HL-60 (cell line): ENCODE measurements at regions not wholly inside any gene's neighbourhood (a gene's known extent, or its start where the extent isn't known, plus 50 kb on each side); places are given as distances from the start of the nearest gene placed in this dataset.

Experiments
- DNase-seq, 2 experiments: peaks; one replicate each; pipeline ENCODE4 v3.0.0-alpha.2; 2010 to 2020; ENCODE audit warnings: low read depth in 1 of 2, low spot score in 1 of 2
- H3K27ac ChIP-seq: fragments of 250-450 bp; sonication (Bioruptor Pico); replicated peaks from 2 replicates; pipeline ENCODE4 v1.5.1; 2020; ENCODE audit warnings: mild to moderate bottlenecking, moderate library complexity
- H3K27me3 ChIP-seq: fragments of 250-450 bp; sonication (Bioruptor Pico); 2 replicates; pipeline ENCODE4 v1.5.1; 2021; ENCODE audit warnings: mild to moderate bottlenecking, moderate library complexity; ENCODE audit not compliant: insufficient read depth, poor library complexity, severe bottlenecking
- H3K4me3 ChIP-seq: replicated peaks from 2 replicates; pipeline ENCODE4 v1.5.1; 2011; ENCODE audit warnings: mild to moderate bottlenecking, control low read depth, low read length; ENCODE audit not compliant: insufficient read depth
- GABPA ChIP-seq: IDR thresholded peaks from 2 replicates; pipeline ENCODE4 v1.6.1; 2012; ENCODE audit warnings: low read depth
- POLR2AphosphoS5 ChIP-seq: IDR thresholded peaks from 2 replicates; pipeline ENCODE4 v1.6.1; 2012; ENCODE audit warnings: low read depth
- SPI1 ChIP-seq: IDR thresholded peaks from 2 replicates; pipeline ENCODE4 v1.6.1; 2012; ENCODE audit warnings: low read depth, mild to moderate bottlenecking, borderline replicate concordance
- TF ChIP-seq, protein P1 (sequence below): IDR thresholded peaks from 2 replicates; pipeline ENCODE4 v1.6.1; 2012; ENCODE audit warnings: low read depth; ENCODE audit not compliant: insufficient replicate concordance
- TF ChIP-seq, protein P2 (sequence below): IDR thresholded peaks from one replicate; pipeline ENCODE4 v1.5.1; 2011; ENCODE audit warnings: low read length, control low read depth, inconsistent platforms; ENCODE audit not compliant: insufficient read depth

DNA sequence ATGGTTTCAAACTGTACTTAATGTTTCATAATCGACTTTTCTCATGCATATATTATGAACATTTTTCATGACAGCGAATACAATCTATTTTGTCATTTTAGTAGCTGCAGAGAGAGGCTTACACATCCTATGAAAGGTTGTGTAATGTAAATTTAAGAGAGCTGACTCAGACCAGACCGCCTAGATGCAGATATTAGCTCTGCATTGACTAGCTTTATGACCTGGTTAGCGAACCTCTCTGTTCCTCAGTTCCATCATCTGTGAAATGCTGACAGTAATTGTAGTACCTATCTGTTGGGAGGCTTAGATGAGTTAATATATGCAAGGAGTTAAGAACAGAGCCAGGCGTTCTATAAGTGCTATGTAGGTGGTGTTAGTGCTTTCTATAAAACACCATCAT lies 116.2 kb upstream of the RASGRP1 start:
- Histone ChIP-seq H3K27me3 (no peaks in the 10 kb centered on the region), H3K4me3 (no peak overlapping the region), H3K27ac (no peak overlapping the region)
- DNase-seq, result no peak
- TF ChIP-seq, protein P1, sequence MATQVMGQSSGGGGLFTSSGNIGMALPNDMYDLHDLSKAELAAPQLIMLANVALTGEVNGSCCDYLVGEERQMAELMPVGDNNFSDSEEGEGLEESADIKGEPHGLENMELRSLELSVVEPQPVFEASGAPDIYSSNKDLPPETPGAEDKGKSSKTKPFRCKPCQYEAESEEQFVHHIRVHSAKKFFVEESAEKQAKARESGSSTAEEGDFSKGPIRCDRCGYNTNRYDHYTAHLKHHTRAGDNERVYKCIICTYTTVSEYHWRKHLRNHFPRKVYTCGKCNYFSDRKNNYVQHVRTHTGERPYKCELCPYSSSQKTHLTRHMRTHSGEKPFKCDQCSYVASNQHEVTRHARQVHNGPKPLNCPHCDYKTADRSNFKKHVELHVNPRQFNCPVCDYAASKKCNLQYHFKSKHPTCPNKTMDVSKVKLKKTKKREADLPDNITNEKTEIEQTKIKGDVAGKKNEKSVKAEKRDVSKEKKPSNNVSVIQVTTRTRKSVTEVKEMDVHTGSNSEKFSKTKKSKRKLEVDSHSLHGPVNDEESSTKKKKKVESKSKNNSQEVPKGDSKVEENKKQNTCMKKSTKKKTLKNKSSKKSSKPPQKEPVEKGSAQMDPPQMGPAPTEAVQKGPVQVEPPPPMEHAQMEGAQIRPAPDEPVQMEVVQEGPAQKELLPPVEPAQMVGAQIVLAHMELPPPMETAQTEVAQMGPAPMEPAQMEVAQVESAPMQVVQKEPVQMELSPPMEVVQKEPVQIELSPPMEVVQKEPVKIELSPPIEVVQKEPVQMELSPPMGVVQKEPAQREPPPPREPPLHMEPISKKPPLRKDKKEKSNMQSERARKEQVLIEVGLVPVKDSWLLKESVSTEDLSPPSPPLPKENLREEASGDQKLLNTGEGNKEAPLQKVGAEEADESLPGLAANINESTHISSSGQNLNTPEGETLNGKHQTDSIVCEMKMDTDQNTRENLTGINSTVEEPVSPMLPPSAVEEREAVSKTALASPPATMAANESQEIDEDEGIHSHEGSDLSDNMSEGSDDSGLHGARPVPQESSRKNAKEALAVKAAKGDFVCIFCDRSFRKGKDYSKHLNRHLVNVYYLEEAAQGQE, result no peak
- TF ChIP-seq SPI1, result no peak
- no peak for TF ChIP-seq POLR2AphosphoS5
- TF ChIP-seq, protein P2, sequence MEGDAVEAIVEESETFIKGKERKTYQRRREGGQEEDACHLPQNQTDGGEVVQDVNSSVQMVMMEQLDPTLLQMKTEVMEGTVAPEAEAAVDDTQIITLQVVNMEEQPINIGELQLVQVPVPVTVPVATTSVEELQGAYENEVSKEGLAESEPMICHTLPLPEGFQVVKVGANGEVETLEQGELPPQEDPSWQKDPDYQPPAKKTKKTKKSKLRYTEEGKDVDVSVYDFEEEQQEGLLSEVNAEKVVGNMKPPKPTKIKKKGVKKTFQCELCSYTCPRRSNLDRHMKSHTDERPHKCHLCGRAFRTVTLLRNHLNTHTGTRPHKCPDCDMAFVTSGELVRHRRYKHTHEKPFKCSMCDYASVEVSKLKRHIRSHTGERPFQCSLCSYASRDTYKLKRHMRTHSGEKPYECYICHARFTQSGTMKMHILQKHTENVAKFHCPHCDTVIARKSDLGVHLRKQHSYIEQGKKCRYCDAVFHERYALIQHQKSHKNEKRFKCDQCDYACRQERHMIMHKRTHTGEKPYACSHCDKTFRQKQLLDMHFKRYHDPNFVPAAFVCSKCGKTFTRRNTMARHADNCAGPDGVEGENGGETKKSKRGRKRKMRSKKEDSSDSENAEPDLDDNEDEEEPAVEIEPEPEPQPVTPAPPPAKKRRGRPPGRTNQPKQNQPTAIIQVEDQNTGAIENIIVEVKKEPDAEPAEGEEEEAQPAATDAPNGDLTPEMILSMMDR, result no peak
- TF ChIP-seq GABPA, result no peak

DNA sequence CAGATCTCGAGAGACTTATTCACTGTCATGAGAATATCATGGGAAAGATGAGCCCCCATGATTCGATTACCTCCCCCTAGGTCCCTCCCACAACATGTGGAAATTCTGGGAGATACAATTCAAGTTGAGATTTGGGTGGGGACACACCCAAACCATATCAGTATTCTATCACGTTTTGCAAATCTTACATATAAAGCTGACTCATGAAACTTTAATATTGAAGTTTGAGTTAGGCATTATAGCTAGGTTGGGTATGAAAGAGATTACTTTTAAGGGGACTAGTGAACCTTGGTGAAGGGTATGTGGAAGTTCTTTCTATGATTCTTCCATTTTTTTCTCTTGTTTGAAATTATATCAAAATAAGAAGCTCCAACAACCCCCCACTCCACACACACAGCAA lies 117.7 kb upstream of the RASGRP1 start:
- TF ChIP-seq POLR2AphosphoS5 (no peak), GABPA (no peak), SPI1 (no peak)
- TF ChIP-seq, protein P2, result no peak
- TF ChIP-seq, protein P1, result no peak
- no peak overlapping the region for H3K27ac ChIP-seq
- DNase-seq, result no peak
- no peak overlapping the region for H3K4me3 ChIP-seq
- H3K27me3 ChIP-seq, result no peaks in the 10 kb centered on the region

DNA sequence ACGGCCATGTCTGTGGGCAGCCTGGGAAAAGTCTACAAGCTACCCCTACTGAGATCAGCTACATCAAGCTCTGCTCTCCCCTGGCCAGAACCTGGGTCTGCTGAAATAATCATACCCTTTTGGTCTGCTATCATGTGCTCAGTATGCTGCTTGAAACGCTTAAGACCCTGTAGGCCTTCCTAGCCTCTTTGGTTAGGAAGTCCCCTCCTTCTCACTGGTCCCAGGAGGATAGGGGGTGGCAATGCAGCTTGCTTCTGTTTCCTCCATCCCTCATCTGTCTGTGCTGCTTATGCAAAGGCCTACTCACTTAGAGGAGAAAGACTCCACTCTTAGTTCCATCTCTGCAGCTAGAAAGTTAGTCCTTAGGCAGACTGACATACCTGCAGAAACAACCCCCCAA lies 118.2 kb upstream of the RASGRP1 start:
- DNase-seq, result no peak
- Histone ChIP-seq H3K27ac (no peak overlapping the region), H3K4me3 (no peak overlapping the region), H3K27me3 (no peaks in the 10 kb centered on the region)
- TF ChIP-seq POLR2AphosphoS5 (no peak), GABPA (no peak), SPI1 (no peak)
- TF ChIP-seq, protein P2, result no peak
- TF ChIP-seq, protein P1, result no peak
